Colonic mucosa (tissue), 4 donors: ENCODE measurements at regions not wholly inside any gene's neighbourhood (a gene's known extent, or its start where the extent isn't known, plus 50 kb on each side); places are given as distances from the start of the nearest gene placed in this dataset.

Experiments used
- DNase-seq: peaks from one replicate; pipeline ENCODE4 v3.0.0-alpha.2; 2020
- H3K27ac ChIP-seq: fragments of 200-600 bp; one replicate; pipeline ENCODE4 v1.8.0; 2021
- H3K27me3 ChIP-seq: fragments of 200-600 bp; one replicate; pipeline ENCODE4 v1.8.0; 2021
- H3K36me3 ChIP-seq: fragments of 200-600 bp; one replicate; pipeline ENCODE4 v1.8.0; 2021
- H3K4me1 ChIP-seq: fragments of 200-600 bp; one replicate; pipeline ENCODE4 v1.8.0; 2021; ENCODE audit warnings: mild to moderate bottlenecking
- H3K4me3 ChIP-seq: fragments of 200-600 bp; one replicate; pipeline ENCODE4 v1.8.0; 2021
- H3K9ac ChIP-seq, 2 donors: one replicate each; pipeline ENCODE4 v1.7.0; 2013; ENCODE audit warnings: control low read depth in 2 of 2, low read depth in 2 of 2, low read length in 2 of 2
- H3K9me3 ChIP-seq: fragments of 200-600 bp; one replicate; pipeline ENCODE4 v1.8.0; 2021
- intact Hi-C: fragments of 100-400 bp; cut with DNase I; formaldehyde crosslinking; loops from one replicate; pipeline ENCODE4 v1.14.1; 2022
- TF ChIP-seq, protein P1 (sequence below): fragments of 200-600 bp; IDR thresholded peaks from one replicate; pipeline ENCODE4 v1.8.0; 2022; ENCODE audit warnings: antibody characterized with exemption, mild to moderate bottlenecking
- donor health status: healthy.
- donor health status: DM: no; HTN: no; CAD: no.
- donor health status: DM: no; HTN: no; CAD: no.

DNA sequence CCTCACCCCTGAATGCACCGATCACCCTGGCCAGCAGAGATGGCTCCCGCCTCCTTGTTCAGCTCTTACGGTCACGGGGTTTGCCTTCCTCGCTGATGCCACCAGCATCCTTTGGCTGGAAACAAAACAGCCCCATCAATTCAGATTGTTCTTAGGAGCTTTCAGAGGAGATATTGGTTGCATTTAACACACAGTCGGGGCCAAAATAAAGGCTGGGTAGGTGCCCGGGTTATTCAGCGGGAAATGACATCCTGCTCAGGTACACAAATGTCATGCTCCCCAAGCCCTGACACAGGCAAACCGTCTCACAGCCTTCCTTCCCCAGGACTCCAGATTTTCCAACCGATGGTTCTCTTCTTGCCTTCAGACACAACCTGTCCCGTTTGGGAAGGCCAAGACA, 62.4 kb upstream of the MEF2A start:
- H3K27me3 ChIP-seq, result no peaks in the 10 kb centered on the region
- H3K9ac ChIP-seq, result no peak overlapping the region
- TF ChIP-seq, protein P1, sequence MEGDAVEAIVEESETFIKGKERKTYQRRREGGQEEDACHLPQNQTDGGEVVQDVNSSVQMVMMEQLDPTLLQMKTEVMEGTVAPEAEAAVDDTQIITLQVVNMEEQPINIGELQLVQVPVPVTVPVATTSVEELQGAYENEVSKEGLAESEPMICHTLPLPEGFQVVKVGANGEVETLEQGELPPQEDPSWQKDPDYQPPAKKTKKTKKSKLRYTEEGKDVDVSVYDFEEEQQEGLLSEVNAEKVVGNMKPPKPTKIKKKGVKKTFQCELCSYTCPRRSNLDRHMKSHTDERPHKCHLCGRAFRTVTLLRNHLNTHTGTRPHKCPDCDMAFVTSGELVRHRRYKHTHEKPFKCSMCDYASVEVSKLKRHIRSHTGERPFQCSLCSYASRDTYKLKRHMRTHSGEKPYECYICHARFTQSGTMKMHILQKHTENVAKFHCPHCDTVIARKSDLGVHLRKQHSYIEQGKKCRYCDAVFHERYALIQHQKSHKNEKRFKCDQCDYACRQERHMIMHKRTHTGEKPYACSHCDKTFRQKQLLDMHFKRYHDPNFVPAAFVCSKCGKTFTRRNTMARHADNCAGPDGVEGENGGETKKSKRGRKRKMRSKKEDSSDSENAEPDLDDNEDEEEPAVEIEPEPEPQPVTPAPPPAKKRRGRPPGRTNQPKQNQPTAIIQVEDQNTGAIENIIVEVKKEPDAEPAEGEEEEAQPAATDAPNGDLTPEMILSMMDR, result no peak
- no peaks in the 10 kb centered on the region for H3K36me3 ChIP-seq
- no peak overlapping the region for H3K4me3 ChIP-seq
- no peak for DNase-seq
- intact Hi-C loops, result no loop called here
- H3K4me1 ChIP-seq, result no peaks in the 10 kb centered on the region
- no peak overlapping the region for H3K27ac ChIP-seq
- H3K9me3 ChIP-seq, result no peaks in the 10 kb centered on the region

- no peaks in the 10 kb centered on the region for H3K27me3 ChIP-seq
- H3K4me1 ChIP-seq, result no peaks in the 10 kb centered on the region
- H3K4me3 ChIP-seq, result no peak overlapping the region
- TF ChIP-seq, protein P1, result no peak
- H3K9ac ChIP-seq, result no peak overlapping the region
- no peaks in the 10 kb centered on the region for H3K36me3 ChIP-seq
- no peak for DNase-seq
- intact Hi-C loops, result no loop called here
- no peaks in the 10 kb centered on the region for H3K9me3 ChIP-seq
- no peak overlapping the region for H3K27ac ChIP-seq
Measured at GRCh38 chr15:99504071-99504822, 61.5 kb upstream of the MEF2A start.

DNA sequence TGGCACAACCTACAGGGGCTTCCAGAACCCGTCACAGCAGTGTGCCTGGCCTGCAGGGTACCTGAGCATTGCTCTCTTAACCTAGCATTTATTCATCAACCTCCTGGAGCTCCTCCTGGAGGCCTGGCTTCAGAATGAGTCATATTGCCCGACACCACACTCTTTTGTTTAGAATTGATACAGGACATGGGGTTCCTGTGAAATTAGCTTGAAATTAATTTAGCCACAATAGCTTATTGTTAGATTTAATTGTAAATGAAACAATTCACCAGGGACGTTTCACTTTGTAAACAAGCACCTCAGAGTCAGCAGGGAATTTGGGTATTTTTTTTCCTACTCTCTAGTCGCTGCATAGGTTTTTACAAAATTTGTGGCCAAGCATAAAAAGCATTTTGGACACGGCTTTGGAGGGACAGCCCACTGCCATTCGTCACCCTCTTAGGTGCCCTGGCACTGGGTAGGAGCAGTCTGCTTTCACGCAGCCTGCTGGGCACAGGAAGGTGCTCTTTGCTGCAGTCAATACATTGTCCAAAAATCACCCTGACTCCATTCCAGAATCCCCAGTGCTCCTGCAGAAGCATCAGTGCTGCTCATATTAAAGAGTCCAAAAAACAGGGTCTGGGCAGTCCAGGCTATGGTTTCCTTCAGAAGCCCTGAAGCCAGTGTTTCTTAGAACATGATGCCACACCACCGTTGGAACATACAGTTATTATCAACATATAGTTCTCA, 60.8 kb upstream of the MEF2A start:
- H3K4me1 ChIP-seq, result no peaks in the 10 kb centered on the region
- H3K4me3 ChIP-seq, result no peak overlapping the region
- H3K27me3 ChIP-seq, result no peaks in the 10 kb centered on the region
- intact Hi-C loops, result no loop called here
- no peaks in the 10 kb centered on the region for H3K9me3 ChIP-seq
- H3K27ac ChIP-seq, result no peak overlapping the region
- DNase-seq, result no peak
- no peak overlapping the region for H3K9ac ChIP-seq
- no peaks in the 10 kb centered on the region for H3K36me3 ChIP-seq
- TF ChIP-seq, protein P1, result no peak

GRCh38 chr15:99506399-99506798, 59.4 kb upstream of the MEF2A start:
- no peak for DNase-seq
- Histone ChIP-seq H3K27ac (no peak overlapping the region), H3K4me1 (no peaks in the 10 kb centered on the region), H3K4me3 (no peak overlapping the region), H3K36me3 (no peaks in the 10 kb centered on the region), H3K27me3 (no peaks in the 10 kb centered on the region), H3K9me3 (no peaks in the 10 kb centered on the region), H3K9ac (no peak overlapping the region)
- intact Hi-C loops, result no loop called here
- TF ChIP-seq, protein P1, result no peak

GRCh38 chr15:99507016-99507503, 58.7 kb upstream of the MEF2A start:
- Histone ChIP-seq H3K4me1 (no peaks in the 10 kb centered on the region), H3K27ac (peak overlapping the region; percentile 22), H3K36me3 (no peaks in the 10 kb centered on the region), H3K4me3 (no peak overlapping the region), H3K9ac (no peak overlapping the region), H3K9me3 (no peaks in the 10 kb centered on the region), H3K27me3 (no peaks in the 10 kb centered on the region)
- TF ChIP-seq, protein P1, result no peak
- intact Hi-C loops, result no loop called here
- no peak for DNase-seq
